Heart left ventricle (tissue), 13 donors: ENCODE measurements at regions not wholly inside any gene's neighbourhood (a gene's known extent, or its start where the extent isn't known, plus 50 kb on each side); places are given as distances from the start of the nearest gene placed in this dataset.
"Not testable (repeated sequence)": the region's sequence is repeated elsewhere in the genome, so short reads cannot be mapped to it uniquely, and the experiment has no call there.

Source experiments
- CTCF ChIP-seq, 12 donors: fragments of 200-600 bp; sonication (generic) in 4 of 12; IDR thresholded peaks; one replicate each; pipeline versions ENCODE4 v1.5.0 to v1.8.0; 2018 to 2022; ENCODE audit warnings: antibody characterized with exemption in 12 of 12, mild to moderate bottlenecking in 5 of 12
- POLR2A ChIP-seq, 2 donors: fragments of 450-650 bp; IDR thresholded peaks; one replicate each; pipeline ENCODE4 v1.6.1; 2017; ENCODE audit warnings: antibody characterized with exemption in 2 of 2, mild to moderate bottlenecking in 2 of 2, moderate library complexity in 2 of 2
- donor health status: ischemic (EF 13 %, LVEDD 7.1; RV severe dilation, severe dysfunction).
- donor health status: DM: no; HTN: yes; CAD: no.
- donor health status: DM: no; HTN: no; CAD: no.
- donor health status: ischemic (EF 25% LVEDD 6.9; RV normal size, moderate dysfunction).
- donor health status: ischemic (EF 25% LVEDD 5.7; RV mildly dilated, moderate dysfunction).
- donor health status: ischemic (EF 35%, LVEDD 5.7; RV mildly dilated, moderate dysfunction).
- donor health status: nonischemic (EF 11% LVEDD 7.7; RV severe dilation, severe dysfunction).
- donor health status: DM: yes; HTN: yes; CAD: no.
- donor health status: PGD.
- donor health status: ischemic (EF 29% LVEDD 5.4; RV normal size, mild dysfunction).
- donor health status: nonischemic (EF 23%, LVEDD 6.1; RV moderate dilation, normal function).

- not testable (repeated sequence) for TF ChIP-seq CTCF, POLR2A (IDR thresholded peaks at IDR 0.05)
These were observed 97.2 kb downstream of the RPAP3 start for GRCh38 chr12:47608671-47609070.
